GM12878 (cell line): ENCODE measurements at regions not wholly inside any gene's neighbourhood (a gene's known extent, or its start where the extent isn't known, plus 50 kb on each side); places are given as distances from the start of the nearest gene placed in this dataset.

Experiments used
- ATAC-seq: fragments of 200-7000 bp; cut with Tn5 transposase; 3 replicates; pipeline ENCODE4 v1.9.1; 2020; ENCODE audit warnings: mild to moderate bottlenecking, moderate library complexity
- BruUV-seq: library from RNA; stranded (reverse); fragments of 400-500 nt; replicated peaks from 2 replicates; lab custom pipeline; 2021; lab: Mats Ljungman, UMichigan
- CTCF ChIA-PET: fragments of 300-600 bp; sonication (Branson Sonifier 250); formaldehyde crosslinking; extraction: SDS; loops from one replicate; lab custom pipeline; 2021; ENCODE audit warnings: inconsistent platforms; lab: Yijun Ruan, JAX
- POLR2A ChIA-PET: fragments of 350-600 bp; formaldehyde crosslinking; extraction: SDS; loops from one replicate; lab custom pipeline; 2021; ENCODE audit warnings: inconsistent platforms; lab: Charles Lee
- RAD21 ChIA-PET: fragments of 300-600 bp; sonication (Branson Sonifier 250); formaldehyde crosslinking; loops from one replicate; lab custom pipeline; 2023; ENCODE audit warnings: antibody characterized with exemption; ENCODE audit not compliant: unreplicated experiment; lab: Charles Lee
- SMC1A ChIA-PET: fragments of 300-600 bp; sonication (Branson Sonifier 250); formaldehyde crosslinking; loops from one replicate; lab custom pipeline; 2023; ENCODE audit not compliant: unreplicated experiment, uncharacterized antibody; lab: Charles Lee
- DNase-seq: peaks from one replicate; pipeline ENCODE4 v3.0.0-alpha.2; 2011; ENCODE audit warnings: low read depth, low spot score
- FAIRE-seq: peaks from 3 replicates; lab custom pipeline; 2011; peaks lifted over from hg19 to GRCh38; lab: Jason Lieb, UNC
- H2AFZ ChIP-seq: 2 replicates; pipeline ENCODE4 v1.6.0; 2011; ENCODE audit warnings: low read depth, low read length, control low read depth; ENCODE audit not compliant: control insufficient read depth
- H3K27ac ChIP-seq: 2 replicates; pipeline ENCODE4 v1.5.1; 2011; ENCODE audit warnings: control low read depth; ENCODE audit not compliant: control insufficient read depth, insufficient read depth
- H3K27me3 ChIP-seq, 2 experiments: replicated peaks in 1 of 2; 2 replicates each; pipeline versions ENCODE4 v1.6.0 to v1.6.1; 2011; ENCODE audit warnings: low read length in 1 of 2; ENCODE audit not compliant: control insufficient read depth in 2 of 2, insufficient read depth in 2 of 2
- H3K36me3 ChIP-seq, 2 experiments: 2 replicates each; pipeline ENCODE4 v1.5.1; 2011; ENCODE audit warnings: low read length in 1 of 2; ENCODE audit not compliant: control insufficient read depth in 2 of 2, insufficient read depth in 2 of 2
- H3K4me1 ChIP-seq: 2 replicates; pipeline ENCODE4 v1.6.1; 2011; ENCODE audit warnings: mild to moderate bottlenecking, low read length, moderate library complexity, mixed read lengths; ENCODE audit not compliant: control insufficient read depth, insufficient read depth
- H3K4me2 ChIP-seq: 2 replicates; pipeline ENCODE4 v1.6.0; 2011; ENCODE audit warnings: control low read depth; ENCODE audit not compliant: control insufficient read depth, insufficient read depth
- H3K4me3 ChIP-seq: fragments of 200-600 bp; sonication (generic); 2 replicates; pipeline ENCODE4 v1.5.1; 2016
- H3K79me2 ChIP-seq: 2 replicates; pipeline ENCODE4 v1.6.0; 2011; ENCODE audit warnings: low read length; ENCODE audit not compliant: control insufficient read depth, insufficient read depth
- H3K9ac ChIP-seq: 2 replicates; pipeline ENCODE4 v1.8.0; 2011; ENCODE audit warnings: low read length, control low read depth, mixed read lengths; ENCODE audit not compliant: control insufficient read depth, insufficient read depth
- H3K9me3 ChIP-seq: replicated peaks from 3 replicates; pipeline ENCODE4 v1.5.1; 2011; ENCODE audit warnings: mild to moderate bottlenecking, low read length; ENCODE audit not compliant: control insufficient read depth, insufficient read depth
- H4K20me1 ChIP-seq: 2 replicates; pipeline ENCODE4 v1.6.0; 2011; ENCODE audit not compliant: control insufficient read depth, insufficient read depth
- BCL3 ChIP-seq: IDR thresholded peaks from 2 replicates; pipeline ENCODE4 v1.6.1; 2011; ENCODE audit warnings: borderline replicate concordance, low read depth, mild to moderate bottlenecking, moderate library complexity, low read length; ENCODE audit not compliant: insufficient read depth, poor library complexity, severe bottlenecking
- BRCA1 ChIP-seq: IDR thresholded peaks from 2 replicates; pipeline ENCODE4 v1.6.1; 2011; ENCODE audit warnings: low read depth, low read length, improper control_type of control experiment
- CREB1 ChIP-seq: IDR thresholded peaks from 2 replicates; pipeline ENCODE4 v1.6.1; 2012; ENCODE audit warnings: low read depth, mild to moderate bottlenecking, inconsistent platforms
- CREM ChIP-seq: IDR thresholded peaks from 2 replicates; pipeline ENCODE4 v1.6.1; 2014; ENCODE audit warnings: antibody characterized with exemption, low read depth
- JUNB ChIP-seq: IDR thresholded peaks from 2 replicates; pipeline ENCODE4 v1.6.1; 2016; ENCODE audit warnings: antibody characterized with exemption, mild to moderate bottlenecking
- MYB ChIP-seq: fragments of 150-350 bp; IDR thresholded peaks from 2 replicates; pipeline ENCODE4 v1.6.1; 2014; ENCODE audit warnings: mild to moderate bottlenecking, low read depth, low read length, borderline replicate concordance
- NR2F1 ChIP-seq: fragments of 450-650 bp; conservative IDR thresholded peaks from 2 replicates; pipeline ENCODE4 v1.6.1; 2017; ENCODE audit warnings: mild to moderate bottlenecking
- PRDM15 ChIP-seq: fragments of 450-650 bp; formaldehyde crosslinking; IDR thresholded peaks from 2 replicates; pipeline ENCODE4 v1.4.0; 2020; ENCODE audit warnings: mild to moderate bottlenecking, moderate library complexity
- RAD51 ChIP-seq: fragments of 450-650 bp; IDR thresholded peaks from 2 replicates; pipeline ENCODE4 v1.6.1; 2016; ENCODE audit warnings: moderate library complexity, mild to moderate bottlenecking, inconsistent platforms
- REST ChIP-seq: IDR thresholded peaks from 2 replicates; pipeline ENCODE4 v1.6.1; 2012; ENCODE audit warnings: mild to moderate bottlenecking, low read depth, low read length
- SREBF1 ChIP-seq: IDR thresholded peaks from 2 replicates; pipeline ENCODE4 v1.6.1; 2012; ENCODE audit warnings: mild to moderate bottlenecking, low read length
- SREBF2 ChIP-seq: IDR thresholded peaks from 2 replicates; pipeline ENCODE4 v1.6.1; 2012; ENCODE audit warnings: mild to moderate bottlenecking, low read length
- ZBTB4 ChIP-seq: fragments of 450-650 bp; formaldehyde crosslinking; IDR thresholded peaks from 2 replicates; pipeline ENCODE4 v1.4.0; 2022; ENCODE audit warnings: mild to moderate bottlenecking, moderate library complexity
- WGBS: methylation state at CpG from one replicate; pipeline ENCODE4 v1.1.6; 2016; ENCODE audit warnings: low lambda C conversion rate; ENCODE audit not compliant: insufficient replicate concordance, insufficient coverage; ENCODE audit errors: missing lambda C conversion rate; 5-methylcytosine and 5-hydroxymethylcytosine counted together
- in situ Hi-C: fragments of 300-500 bp; cut with MboI; formaldehyde crosslinking; loops from 9 replicates; pipeline ENCODE4 v1.14.3; 2018; ENCODE audit warnings: mixed read lengths
- intact Hi-C: fragments of 100-400 bp; cut with micrococcal nuclease; formaldehyde crosslinking; loops from one replicate; pipeline ENCODE4 v1.14.2; 2022; ENCODE audit not compliant: unreplicated experiment

- Histone ChIP-seq H3K36me3 (no peaks in the 10 kb centered on the region), H3K9ac (no peak overlapping the region), H3K27ac (no peak overlapping the region), H3K4me3 (no peak overlapping the region), H4K20me1 (no peaks in the 10 kb centered on the region), H2AFZ (no peak overlapping the region), H3K4me2 (no peak overlapping the region), H3K27me3 (no peaks in the 10 kb centered on the region), H3K4me1 (no peaks in the 10 kb centered on the region), H3K79me2 (no peaks in the 10 kb centered on the region), H3K9me3 (no peaks in the 10 kb centered on the region)
- no TSS peak for BruUV-seq
- DNase-seq (no peak), FAIRE-seq (no peak), ATAC-seq (no peak)
- intact Hi-C loops, result no loop called here
- WGBS, result 52% methylated on average over 30 of the region's 32 CpGs
- SMC1A ChIA-PET, result no interaction called here
- RAD21 ChIA-PET, result no interaction called here
- in situ Hi-C loops, result no loop called here
- POLR2A ChIA-PET, result no interaction called here
- CTCF ChIA-PET, result interaction anchor here (0.7 to 1.2 kb wide), 2 partner anchors 43 to 103 kb away, joined by 4 read pairs; no protein-coding TSS in a partner anchor
- TF ChIP-seq RAD51 (no peak), ZBTB4 (CRISPR knock-in tag) (no peak), NR2F1 (no peak), REST (no peak), SREBF1 (no peak), SREBF2 (no peak), JUNB (no peak), PRDM15 (CRISPR knock-in tag) (no peak), BCL3 (no peak), MYB (no peak), BRCA1 (no peak), CREB1 (no peak), CREM (no peak)
These were observed 135.1 kb upstream of the SEL1L start for GRCh38 chr14:81668626-81669274.
